ENCODE measurements at regions not wholly inside any gene's neighbourhood (a gene's known extent, or its start where the extent isn't known, plus 50 kb on each side); places are given as distances from the start of the nearest gene placed in this dataset.

- no peak overlapping the region for H3K4me3 ChIP-seq (ENCODE audit: low read depth, low read length)
- no peak for TF ChIP-seq CTCF (IDR thresholded peaks at IDR 0.05; ENCODE audit: borderline replicate concordance, insufficient read depth, low read depth, low read length)
Observed at GRCh38 chr9:73805111-73805510, 653.4 kb downstream of the ANXA1 start.

- no peak for TF ChIP-seq CTCF (IDR thresholded peaks at IDR 0.05; ENCODE audit: borderline replicate concordance, insufficient read depth, low read depth, low read length)
- H3K4me3 ChIP-seq (ENCODE audit: low read depth, low read length) = no peak overlapping the region
Observed at GRCh38 chr9:73805853-73806458, 654.3 kb downstream of the ANXA1 start.

GRCh38 chr9:73806876-73807275 is 655.2 kb downstream of the ANXA1 start:
- TF ChIP-seq CTCF (IDR thresholded peaks at IDR 0.05; ENCODE audit: borderline replicate concordance, insufficient read depth, low read depth, low read length) = no peak
- H3K4me3 ChIP-seq (ENCODE audit: low read depth, low read length) = no peak overlapping the region

GRCh38 chr9:73807952-73808351 is 656.3 kb downstream of the ANXA1 start:
- TF ChIP-seq CTCF (IDR thresholded peaks at IDR 0.05; ENCODE audit: borderline replicate concordance, insufficient read depth, low read depth, low read length) = no peak
- no peak overlapping the region for H3K4me3 ChIP-seq (ENCODE audit: low read depth, low read length)

GRCh38 chr9:73810585-73811215 is 659.0 kb downstream of the ANXA1 start:
- H3K4me3 ChIP-seq (ENCODE audit: low read depth, low read length) = no peak overlapping the region
- TF ChIP-seq CTCF (IDR thresholded peaks at IDR 0.05; ENCODE audit: borderline replicate concordance, insufficient read depth, low read depth, low read length) = no peak

GRCh38 chr9:73813546-73813945 is 661.9 kb downstream of the ANXA1 start:
- no peak for TF ChIP-seq CTCF (IDR thresholded peaks at IDR 0.05; ENCODE audit: borderline replicate concordance, insufficient read depth, low read depth, low read length)
- no peak overlapping the region for H3K4me3 ChIP-seq (ENCODE audit: low read depth, low read length)

- no peak overlapping the region for H3K4me3 ChIP-seq (ENCODE audit: low read depth, low read length)
- TF ChIP-seq CTCF (IDR thresholded peaks at IDR 0.05; ENCODE audit: borderline replicate concordance, insufficient read depth, low read depth, low read length) = no peak
Observed at GRCh38 chr9:73816905-73817304, 665.2 kb downstream of the ANXA1 start.

Data from GM12875 (cell line).